ENCODE measurements at regions not wholly inside any gene's neighbourhood (a gene's known extent, or its start where the extent isn't known, plus 50 kb on each side); places are given as distances from the start of the nearest gene placed in this dataset.
"Not testable (repeated sequence)": the region's sequence is repeated elsewhere in the genome, so short reads cannot be mapped to it uniquely, and the experiment has no call there.

- DNase-seq: no peak
Observed at GRCh38 chr4:130026185-130026584, 930.2 kb downstream of the C4orf33 start.

- DNase-seq: no peak
Observed at GRCh38 chr4:130027973-130028372, 932.0 kb downstream of the C4orf33 start.

- no peak for DNase-seq
Observed at GRCh38 chr4:130028552-130028951, 932.6 kb downstream of the C4orf33 start.

GRCh38 chr4:130029442-130029841, 933.5 kb downstream of the C4orf33 start:
- no peak for DNase-seq

- DNase-seq: no peak
Observed at GRCh38 chr4:130031858-130032257, 935.9 kb downstream of the C4orf33 start.

GRCh38 chr4:130033657-130034056, 937.7 kb downstream of the C4orf33 start:
- not testable (repeated sequence) for DNase-seq

GRCh38 chr4:130034876-130035275, 938.9 kb downstream of the C4orf33 start:
- no peak for DNase-seq

GRCh38 chr4:130035391-130035790, 939.4 kb downstream of the C4orf33 start:
- DNase-seq: no peak

GRCh38 chr4:130037866-130038265, 941.9 kb downstream of the C4orf33 start:
- DNase-seq: not testable (repeated sequence)

- not testable (repeated sequence) for DNase-seq
Observed at GRCh38 chr4:130038540-130038939, 942.6 kb downstream of the C4orf33 start.

GRCh38 chr4:130043732-130044160, 947.8 kb downstream of the C4orf33 start:
- DNase-seq: no peak

- no peak for DNase-seq
Observed at GRCh38 chr4:130044788-130045531, 949.0 kb downstream of the C4orf33 start.

- DNase-seq: no peak
Observed at GRCh38 chr4:130053723-130054122, 957.8 kb downstream of the C4orf33 start.

GRCh38 chr4:130054908-130055307, 959.0 kb downstream of the C4orf33 start:
- DNase-seq: no peak

- DNase-seq: no peak
Observed at GRCh38 chr4:130056286-130056685, 960.3 kb downstream of the C4orf33 start.

GRCh38 chr4:130064471-130064870, 968.5 kb downstream of the C4orf33 start:
- no peak for DNase-seq

- DNase-seq: no peak
Observed at GRCh38 chr4:130067419-130067818, 971.5 kb downstream of the C4orf33 start.

- DNase-seq: no peak
Observed at GRCh38 chr4:130068072-130068471, 972.1 kb downstream of the C4orf33 start.

GRCh38 chr4:130071746-130072145, 975.8 kb downstream of the C4orf33 start:
- no peak for DNase-seq

- no peak for DNase-seq
Observed at GRCh38 chr4:130073145-130073790, 977.3 kb downstream of the C4orf33 start.

GRCh38 chr4:130074096-130074495, 978.1 kb downstream of the C4orf33 start:
- DNase-seq: no peak

GRCh38 chr4:130077275-130077674, 981.3 kb downstream of the C4orf33 start:
- no peak for DNase-seq

GRCh38 chr4:130079027-130079426, 983.1 kb downstream of the C4orf33 start:
- not testable (repeated sequence) for DNase-seq

- no peak for DNase-seq
Observed at GRCh38 chr4:130080872-130081451, 985.0 kb downstream of the C4orf33 start.

All from inflammatory macrophage treated with lipopolysaccharide for 4 hours (primary cell).